Umbilical cord (tissue), 1 donor: ENCODE measurements at regions not wholly inside any gene's neighbourhood (a gene's known extent, or its start where the extent isn't known, plus 50 kb on each side); places are given as distances from the start of the nearest gene placed in this dataset.
"Not testable (repeated sequence)": the region's sequence is repeated elsewhere in the genome, so short reads cannot be mapped to it uniquely, and the experiment has no call there.

Source experiments
- DNase-seq: peaks from one replicate; pipeline ENCODE4 v3.0.0-alpha.2; 2015; ENCODE audit warnings: low spot score

DNA sequence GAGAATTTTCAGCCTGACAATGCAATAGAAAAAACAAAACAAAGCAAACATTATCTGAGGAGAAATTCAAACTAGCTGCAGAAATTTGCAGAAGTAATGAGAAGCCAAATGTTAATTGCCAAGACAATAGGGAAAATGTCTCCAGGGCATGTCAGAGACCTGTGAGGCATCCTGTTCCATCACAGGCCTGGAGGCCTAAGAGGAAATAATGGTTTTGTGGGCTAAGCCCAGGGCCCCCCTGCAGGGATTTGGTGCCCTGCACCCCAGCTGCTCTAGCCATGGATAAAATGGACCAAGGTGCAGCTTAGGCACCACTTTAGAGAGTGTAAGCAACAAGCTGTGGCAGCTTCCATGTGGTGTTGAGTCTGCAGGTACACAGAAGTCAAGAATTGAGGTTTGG is 401.2 kb upstream of the NECTIN3 start:
- no peak for DNase-seq

DNA sequence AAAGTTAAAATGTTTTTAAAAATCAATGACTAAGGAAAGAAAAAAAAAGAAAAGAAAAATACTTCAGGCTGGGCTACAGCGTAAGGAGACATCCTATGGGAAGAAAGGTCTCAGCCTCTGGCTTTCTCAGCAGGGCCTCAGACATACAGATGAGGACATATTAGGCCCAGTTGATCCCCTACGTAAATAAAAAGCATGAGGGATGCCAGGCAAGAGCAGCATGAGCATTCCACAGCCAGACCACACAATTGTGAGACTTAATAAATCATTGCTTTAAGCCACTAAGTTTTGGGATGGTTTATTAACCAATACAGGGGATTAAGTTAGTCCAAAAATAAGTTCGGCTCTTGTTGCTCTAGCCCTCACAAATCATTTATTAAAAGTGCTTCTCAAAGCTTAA is 394.1 kb upstream of the NECTIN3 start:
- peak; percentile 76 for DNase-seq

DNA sequence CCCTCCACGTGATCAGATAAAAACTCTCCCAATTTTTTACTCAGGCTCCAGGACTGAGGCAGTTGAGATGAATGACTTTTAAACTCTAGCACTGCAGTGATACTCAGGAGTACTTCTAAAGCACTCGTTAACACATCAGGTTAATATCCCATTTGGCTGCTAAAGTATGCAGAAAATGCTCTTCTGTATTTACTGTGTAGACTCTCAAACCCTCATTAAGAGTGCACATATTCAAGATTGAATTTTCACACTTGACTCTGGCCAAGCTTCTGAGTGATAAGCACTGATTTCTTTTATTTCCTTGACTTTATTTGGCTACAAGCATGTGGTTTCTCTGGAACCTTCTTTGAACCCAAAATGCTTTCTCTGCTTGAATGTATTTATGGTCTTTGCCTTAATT is 392.3 kb upstream of the NECTIN3 start:
- DNase-seq, result no peak

DNA sequence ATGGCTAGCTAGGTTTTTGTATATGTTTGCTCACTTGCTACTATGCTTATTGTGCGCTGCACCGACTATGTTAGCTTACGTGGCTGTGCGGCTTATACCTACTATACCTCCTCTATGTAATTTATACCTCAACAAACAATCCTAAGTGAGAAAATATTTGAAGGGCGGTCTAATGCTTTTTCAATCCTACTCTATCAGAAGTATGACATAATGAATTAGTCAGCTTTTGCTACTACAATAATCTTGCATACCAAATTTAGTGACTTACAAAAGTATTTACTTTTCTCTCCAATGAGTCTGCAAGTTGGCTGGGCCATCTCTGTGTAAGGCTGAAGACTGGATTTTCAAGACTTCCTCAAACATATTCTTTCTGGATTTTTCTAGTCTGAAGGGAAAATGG is 391.2 kb upstream of the NECTIN3 start:
- no peak for DNase-seq

DNA sequence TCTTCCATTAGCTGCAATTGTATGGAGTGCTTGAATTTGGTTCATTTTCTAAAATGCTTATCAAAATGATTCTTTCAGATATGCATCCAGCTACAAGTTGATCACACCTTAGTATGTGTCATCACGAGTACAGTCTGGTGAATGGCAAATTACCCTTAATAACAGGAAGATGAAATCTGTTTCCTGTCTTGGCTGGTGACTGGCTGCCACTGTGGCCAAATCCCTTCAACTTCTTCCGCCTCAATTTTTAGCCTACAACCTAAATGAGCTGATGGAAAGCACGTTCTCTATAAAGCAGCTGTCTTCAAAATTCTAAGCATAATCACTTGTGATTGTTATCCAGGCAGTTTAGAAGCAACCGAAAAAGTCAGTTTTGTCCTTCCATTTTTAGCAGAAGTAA is 387.1 kb upstream of the NECTIN3 start:
- DNase-seq, result no peak

DNA sequence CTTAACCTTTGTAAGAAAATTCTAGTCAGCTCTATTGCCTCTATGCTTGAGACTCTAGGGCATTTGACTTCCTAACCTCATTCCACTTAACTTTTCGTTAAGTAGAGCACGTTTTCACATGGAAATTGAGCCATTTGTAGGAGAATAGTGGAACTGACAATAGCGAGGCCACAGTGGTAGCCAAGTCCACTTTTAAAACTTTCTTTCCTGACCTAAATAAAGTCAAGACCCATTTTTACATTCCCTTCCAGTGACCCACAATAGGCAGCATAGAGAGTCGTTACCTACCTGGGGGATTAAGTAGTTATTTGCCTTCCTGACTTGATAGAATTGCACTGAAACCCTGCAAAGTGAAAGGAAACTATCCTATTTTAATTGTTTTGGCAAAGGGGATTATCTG is 386.0 kb upstream of the NECTIN3 start:
- no peak for DNase-seq

DNA sequence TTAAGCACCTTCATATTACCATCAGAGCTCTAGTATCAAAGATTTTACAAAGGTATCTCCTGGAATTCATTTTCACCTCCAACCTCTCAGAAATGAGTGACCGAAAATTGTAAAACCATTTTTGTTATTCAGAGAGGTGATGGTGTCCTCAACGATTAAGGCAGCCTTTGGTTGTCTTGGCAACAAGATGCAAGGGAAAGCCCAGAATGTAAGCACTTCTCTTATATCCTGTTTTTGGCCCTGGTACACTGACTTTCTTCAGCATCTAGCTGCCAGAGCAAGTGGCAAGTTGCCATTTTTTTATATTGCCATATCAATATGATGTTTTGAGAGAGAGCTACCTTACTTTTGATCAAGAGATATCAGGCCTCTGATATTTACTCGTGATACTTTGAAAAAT is 384.9 kb upstream of the NECTIN3 start:
- DNase-seq, result no peak

DNA sequence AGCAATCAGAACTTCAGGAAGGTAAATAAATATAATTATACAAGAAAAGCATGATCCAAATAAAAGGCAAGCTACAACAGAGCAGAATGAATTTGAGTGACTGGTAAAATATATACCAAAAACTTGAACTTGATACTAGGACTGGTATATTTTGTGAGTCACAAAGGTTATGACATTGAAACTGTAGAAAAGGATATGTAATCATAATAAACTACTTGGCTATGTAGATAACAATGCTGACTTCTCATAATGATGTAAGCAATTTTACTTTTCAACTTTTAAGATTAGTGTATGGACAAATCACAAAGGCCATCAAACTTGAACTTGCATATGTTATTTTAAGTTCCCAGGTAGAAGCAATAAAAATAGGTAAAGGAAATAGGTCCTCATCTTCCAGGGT is 384.5 kb upstream of the NECTIN3 start:
- DNase-seq, result no peak

DNA sequence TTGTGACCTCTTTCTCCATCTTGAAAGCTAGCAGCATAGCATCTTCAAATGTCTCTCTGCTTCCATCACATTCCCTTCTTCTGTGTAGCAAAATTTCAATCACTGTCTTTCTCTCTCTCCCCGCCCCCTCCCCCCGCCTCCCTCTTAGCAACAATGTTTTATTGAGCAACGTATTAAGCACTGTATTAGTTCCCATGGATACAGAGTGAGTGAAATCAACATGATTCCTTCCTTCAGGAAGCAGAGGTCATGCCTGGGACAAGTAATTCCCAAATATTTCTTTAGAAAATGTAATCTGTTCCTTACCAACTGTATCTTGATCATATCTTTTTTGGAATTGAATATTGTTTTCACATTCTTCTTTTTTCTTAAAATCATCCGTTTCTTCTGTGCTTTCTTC is 373.7 kb upstream of the NECTIN3 start:
- no peak for DNase-seq

DNA sequence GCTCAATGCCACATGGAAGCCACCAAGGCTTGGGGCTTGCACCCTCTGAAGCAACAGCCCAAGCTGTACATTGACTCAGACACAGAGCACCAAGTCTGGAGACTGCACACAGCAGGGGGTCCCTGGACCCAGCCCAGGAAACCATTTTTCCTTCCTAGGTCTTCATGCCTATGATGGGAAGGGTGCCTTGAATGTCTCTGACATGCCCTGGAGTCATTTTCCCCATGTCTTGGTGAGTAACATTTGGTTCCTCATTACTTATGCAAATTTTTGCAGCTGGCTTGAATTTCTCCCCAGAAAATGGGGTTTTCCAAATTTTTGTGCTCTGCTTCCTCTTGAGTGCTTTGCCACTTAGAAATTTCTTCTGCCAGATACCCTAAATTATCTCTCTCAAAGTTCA is 367.3 kb upstream of the NECTIN3 start:
- DNase-seq, result not testable (repeated sequence)

DNA sequence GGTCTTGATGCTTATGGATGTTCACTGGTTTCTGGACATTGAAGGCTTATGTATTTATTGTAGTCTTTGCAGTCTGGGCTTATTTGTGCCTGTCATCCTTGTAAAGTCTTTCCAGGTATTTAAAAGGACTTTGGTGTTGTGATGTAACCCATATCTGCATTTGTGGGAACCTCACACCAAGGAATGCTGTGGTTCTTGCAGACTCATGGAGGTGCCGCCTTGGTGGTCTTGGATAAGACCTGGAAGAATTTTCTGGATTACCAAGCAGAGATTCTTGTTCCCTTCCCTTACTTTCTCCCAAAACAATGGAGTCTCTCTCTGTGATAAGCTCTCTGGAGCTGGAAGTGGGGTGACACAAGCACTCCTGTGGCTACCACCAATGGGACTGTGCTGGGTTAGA is 363.5 kb upstream of the NECTIN3 start:
- DNase-seq, result no peak

DNA sequence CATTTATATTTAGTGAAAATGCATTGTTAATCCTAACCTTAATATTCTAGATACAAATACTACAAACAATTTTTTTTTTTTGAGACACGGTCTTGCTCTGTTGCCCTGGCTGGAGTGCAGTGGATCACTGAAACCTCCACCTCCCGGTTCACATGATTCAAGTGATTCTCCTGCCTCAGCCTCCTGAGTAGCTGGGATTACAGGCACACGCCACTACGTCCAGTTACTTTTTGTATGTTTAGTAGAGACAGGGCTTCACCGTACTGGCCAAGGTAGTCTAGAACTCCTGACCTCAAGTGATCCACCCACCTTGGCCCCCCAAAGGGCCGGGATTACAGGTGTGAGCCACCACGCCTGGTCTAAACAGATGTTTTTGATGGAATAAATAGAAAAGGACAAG is 361.5 kb upstream of the NECTIN3 start:
- no peak for DNase-seq

DNA sequence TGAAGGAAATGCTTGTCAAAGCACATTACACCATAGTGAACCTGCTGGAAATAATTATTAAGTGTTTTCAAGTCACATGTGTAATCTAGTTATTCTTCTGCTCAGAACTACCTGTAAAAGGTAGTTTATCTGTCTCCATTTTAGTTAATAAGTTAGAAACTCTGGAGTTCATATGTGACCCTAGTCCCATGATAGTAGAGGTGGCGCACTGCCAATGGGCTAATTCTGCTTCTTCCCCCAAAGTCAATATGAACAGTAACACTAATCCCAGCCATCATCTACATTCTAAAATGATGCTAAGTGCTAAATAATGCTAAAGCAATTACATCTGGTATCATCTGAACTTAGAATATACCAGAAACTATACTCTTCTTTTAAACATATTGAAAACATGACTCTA is 361.0 kb upstream of the NECTIN3 start:
- DNase-seq, result no peak

DNA sequence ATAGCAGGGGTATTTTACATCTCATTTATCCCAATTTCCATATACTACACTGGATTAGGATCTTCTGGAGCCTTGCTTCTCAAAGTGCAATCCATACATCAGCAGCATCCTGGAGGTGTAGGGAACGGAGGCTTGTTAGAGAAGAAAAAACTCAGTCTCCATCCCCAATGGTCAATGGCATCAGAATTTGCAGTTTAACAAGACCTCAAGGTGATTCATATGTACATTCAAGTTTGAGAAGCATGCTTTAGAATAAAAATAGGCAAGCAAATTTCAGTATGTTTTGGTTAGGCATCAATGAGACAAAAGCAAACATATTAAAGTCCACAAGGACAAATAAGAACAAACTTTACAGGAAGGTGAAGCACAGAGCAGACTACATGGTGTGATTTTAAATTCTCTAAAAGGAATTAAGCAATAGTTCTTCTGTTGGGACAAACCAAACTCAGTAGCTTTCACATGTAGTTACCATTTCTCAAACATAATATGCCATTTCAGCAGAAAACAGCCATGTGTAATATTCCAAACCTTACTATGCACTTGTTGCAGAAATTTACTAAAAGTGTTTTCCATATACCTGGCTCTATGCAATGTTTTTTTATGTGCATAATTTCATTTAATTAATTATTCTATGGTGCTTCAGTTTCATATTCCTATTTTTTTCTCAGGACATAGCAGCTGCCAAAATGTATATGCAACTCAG is 360.3 kb upstream of the NECTIN3 start:
- DNase-seq, result no peak

DNA sequence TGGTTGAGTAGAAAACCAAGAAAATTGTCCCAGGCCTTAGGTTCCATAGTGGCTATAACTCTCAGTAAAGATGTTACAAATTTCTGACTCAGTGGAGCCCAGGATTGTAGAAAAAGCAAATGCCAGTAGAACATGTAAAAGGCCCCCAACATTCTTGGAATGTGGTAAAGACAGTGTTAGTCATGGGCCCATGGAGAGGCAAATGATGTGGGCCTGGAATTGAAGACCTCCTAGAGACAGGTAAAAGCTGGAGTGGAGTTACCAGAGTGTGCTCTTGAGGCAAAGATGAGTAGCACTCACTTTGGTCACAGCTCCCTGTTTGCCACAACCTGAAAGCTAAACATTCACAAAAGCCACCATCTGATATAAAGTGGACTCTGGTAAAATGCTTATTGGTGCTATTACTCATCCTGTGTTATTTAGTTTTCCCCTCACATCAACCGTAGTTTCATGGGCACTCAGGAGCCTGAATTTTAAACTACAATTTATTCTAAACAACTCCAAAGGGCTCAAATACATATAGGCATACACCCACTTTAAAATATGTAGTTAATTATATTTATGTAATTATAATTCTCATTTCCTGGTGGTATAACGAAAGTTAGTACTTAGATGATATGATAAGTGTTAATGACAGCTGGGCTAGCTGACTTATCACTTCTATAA is 359.6 kb upstream of the NECTIN3 start:
- DNase-seq, result no peak

DNA sequence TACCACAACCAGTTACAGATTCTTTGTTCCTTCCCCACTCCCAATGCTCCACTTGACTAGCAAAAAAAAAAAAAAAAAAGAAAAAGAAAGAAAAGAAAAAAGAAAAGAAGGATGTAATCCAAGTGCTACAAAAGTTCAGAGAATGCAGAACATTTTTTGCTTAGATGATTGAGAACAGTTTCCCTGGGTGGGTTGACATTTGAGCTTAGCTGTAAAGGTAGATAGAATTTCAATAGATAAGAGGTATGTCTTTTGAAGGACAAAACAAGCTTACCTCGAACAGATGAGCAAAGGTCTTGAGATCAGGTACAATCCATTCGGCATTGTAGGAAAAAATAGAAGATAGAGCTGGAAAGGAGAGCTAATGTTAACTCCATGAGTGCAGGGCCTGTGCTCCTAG is 344.6 kb upstream of the NECTIN3 start:
- no peak for DNase-seq

DNA sequence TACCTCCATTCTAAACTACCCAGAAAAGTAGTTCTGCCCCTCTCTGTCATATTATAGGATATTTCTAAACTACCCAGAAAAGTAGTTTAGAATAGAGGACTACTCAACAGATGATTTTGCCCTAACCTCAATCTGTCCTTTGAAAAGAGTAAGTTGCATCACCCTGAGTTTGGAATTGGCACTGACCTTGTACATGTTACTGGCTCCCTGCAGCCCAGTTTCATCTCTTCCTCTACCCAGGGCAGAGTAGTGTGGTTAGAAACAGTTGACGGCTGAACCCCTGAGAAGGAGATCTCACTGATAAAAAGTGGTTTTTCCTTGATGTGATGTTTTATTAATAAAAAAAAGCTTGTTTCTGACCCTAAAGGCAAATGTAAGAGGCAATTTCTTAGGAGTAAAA is 340.5 kb upstream of the NECTIN3 start:
- no peak for DNase-seq

DNA sequence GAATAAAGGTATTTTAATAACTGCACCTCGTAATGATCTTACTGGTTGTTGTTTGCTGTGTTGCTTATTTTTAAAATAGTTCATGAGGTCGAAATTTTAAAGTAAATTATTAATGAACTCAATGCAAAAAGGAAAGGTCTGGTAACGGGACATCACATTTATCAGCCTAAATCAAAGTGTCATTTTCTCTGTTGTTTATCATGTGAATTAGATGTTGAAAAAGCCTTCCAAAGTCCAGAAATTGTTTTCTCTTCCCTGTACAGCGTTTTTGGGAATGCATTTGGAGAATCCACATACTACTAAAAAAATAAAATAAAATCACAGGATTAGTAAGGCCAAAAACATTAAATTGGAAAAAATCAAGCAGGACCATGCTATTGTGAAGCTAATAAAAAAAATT is 339.2 kb upstream of the NECTIN3 start:
- no peak for DNase-seq

DNA sequence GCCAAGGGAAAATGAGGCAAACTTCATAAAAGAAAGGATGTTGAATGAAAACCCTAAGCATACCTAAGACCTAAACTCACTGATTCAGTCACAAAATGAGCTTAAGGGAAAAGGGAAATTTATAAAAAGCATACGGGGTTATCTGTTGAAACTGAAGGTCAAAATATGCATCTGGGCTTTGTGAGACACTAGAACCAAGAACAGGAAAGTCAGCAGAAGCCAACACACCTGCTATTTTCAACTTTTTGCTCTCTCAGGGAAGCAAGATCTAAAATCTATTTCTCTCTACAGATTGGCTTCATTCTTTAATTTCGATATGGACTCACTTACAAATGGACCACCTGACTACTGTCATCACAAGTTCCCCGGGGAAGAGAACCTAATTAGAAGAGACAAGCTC is 338.6 kb upstream of the NECTIN3 start:
- no peak for DNase-seq

DNA sequence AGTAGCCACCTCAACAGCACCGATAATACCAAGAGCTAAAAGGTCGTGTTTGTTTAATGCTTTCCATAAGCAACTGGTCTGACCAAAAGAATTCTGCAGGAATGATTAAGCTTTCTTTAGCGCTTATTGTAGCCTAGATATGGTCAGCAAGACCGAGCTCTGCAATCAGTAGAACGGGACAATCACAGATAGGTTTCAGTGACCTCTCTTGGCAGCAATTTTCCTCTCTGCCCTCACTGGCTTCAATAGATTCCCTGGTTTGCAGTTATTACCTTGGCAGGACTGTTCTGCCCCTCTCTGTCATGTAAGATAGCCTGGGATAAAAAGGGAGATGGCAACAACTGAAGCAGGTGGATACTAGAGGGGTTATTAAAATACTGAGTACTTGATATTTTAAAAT is 337.1 kb upstream of the NECTIN3 start:
- no peak for DNase-seq

DNA sequence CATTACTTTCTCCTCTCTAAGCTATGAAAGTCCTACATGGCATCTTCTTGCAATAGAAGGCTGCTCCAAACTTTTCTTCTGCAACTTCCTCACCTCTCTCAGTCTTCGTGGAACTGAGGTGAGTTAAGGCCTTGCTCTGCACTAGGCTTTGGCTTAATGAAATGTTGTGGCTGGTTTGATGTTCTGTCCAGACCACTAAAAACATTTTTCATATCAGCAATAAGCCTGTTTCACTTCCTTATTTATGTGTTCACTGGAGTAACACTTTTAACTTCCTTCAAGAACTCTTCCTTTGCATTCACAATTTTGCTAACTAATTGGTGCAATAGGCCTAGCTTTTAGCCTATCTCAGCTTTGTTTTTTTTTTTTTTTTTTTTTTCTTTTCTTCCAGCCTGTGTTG is 335.3 kb upstream of the NECTIN3 start:
- DNase-seq, result no peak

DNA sequence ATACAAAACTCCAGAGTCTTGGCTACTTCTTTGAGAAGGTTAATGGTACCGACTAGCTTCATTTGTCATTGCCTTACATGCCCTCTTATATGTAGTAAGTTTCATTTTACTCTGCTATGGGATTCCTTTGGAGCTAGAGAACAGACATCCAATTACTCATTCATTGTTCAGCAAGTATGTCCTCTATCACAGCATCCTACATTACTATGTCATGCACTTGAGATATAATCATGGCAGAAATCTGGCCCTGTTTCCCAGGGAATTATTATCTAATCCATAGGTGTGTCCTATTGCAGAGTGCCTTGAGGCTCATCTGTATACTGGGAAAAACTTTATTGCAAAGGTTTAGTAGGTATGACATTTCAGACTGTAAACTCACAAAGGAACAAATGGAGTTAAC is 333.1 kb upstream of the NECTIN3 start:
- no peak for DNase-seq

DNA sequence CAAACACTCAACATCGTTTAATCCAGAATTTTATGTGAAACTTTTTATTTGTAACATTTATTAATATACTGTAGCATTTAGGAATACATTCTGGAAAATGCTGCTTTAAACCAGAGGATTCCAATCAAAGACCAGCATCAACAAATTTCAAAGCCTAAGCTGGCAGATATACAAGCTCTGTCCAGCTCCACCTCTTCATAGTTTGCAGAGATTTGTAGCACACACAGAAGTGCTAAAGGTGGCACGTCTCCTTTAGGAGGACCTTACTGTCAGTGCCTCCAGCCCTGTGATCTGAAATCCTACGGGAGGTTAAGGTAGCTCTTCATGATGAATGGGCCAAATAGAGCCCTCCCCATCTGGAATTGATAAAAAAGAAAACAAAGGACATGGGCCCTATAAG is 329.7 kb upstream of the NECTIN3 start:
- peak; percentile 7 for DNase-seq

DNA sequence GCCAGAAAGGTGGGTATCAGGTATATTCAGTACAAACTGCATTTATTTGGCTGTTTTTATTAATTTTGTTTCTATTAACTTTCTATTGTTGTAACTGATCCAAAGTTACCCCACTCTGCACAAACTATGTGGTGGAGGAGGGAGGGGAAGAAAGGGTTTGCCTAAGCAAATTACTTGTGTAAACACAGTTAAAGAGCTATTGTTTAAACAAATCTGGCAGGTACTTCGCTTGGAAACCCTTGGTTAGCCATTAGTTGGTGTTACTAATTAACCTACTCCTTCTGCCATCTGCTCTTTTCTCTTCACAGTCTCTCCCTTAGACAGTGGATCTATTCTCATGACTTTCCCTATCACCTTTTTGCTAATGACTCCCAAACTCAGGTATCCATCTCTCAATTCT is 328.4 kb upstream of the NECTIN3 start:
- DNase-seq, result no peak
